ENCODE measurements at regions not wholly inside any gene's neighbourhood (a gene's known extent, or its start where the extent isn't known, plus 50 kb on each side); places are given as distances from the start of the nearest gene placed in this dataset.
"Not testable (repeated sequence)": the region's sequence is repeated elsewhere in the genome, so short reads cannot be mapped to it uniquely, and the experiment has no call there.

DNA sequence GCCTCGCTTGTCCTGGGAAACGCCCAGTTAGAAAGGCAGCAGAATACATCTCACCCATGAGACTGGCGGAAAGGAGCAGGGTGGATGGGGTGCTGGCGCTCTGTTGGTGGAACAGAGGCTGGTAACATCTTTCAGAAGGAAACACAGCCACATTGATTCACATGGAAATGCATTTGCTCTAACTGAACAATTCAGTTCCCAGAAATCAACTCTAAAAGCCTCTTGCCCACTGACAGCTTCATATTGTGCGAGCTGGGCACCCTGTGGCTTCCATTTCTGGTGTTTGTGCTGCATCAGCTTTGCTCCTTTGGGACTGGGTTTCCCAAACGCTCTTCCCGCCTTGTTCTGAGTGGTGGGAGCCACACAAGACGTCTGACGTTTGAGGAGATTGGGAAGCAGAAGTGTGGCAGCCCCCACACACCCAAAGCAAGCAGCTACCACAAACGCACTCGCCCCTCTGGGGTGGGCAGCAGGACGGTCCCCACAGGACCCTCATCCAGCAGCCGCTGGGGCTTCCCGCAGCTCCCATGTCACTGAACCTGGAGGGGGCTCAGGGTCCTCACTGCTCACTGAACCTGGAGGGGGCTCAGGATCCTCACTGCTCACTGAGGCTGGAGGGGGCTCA lies 229.5 kb downstream of the ERMARD start:
- no peak overlapping the region for H3K4me3 Mint-ChIP-seq
- H3K9me3 Mint-ChIP-seq = no peaks in the 10 kb centered on the region
- peaks cover 16% of the 10 kb centered on the region for H3K27me3 Mint-ChIP-seq
- intact Hi-C loops (cut with micrococcal nuclease) = no loop called here
- H3K4me1 Mint-ChIP-seq (ENCODE audit: low read depth) = no peaks in the 10 kb centered on the region
- H3K27ac Mint-ChIP-seq = no peak overlapping the region
- H3K36me3 Mint-ChIP-seq (ENCODE audit: low read depth) = no peaks in the 10 kb centered on the region

DNA sequence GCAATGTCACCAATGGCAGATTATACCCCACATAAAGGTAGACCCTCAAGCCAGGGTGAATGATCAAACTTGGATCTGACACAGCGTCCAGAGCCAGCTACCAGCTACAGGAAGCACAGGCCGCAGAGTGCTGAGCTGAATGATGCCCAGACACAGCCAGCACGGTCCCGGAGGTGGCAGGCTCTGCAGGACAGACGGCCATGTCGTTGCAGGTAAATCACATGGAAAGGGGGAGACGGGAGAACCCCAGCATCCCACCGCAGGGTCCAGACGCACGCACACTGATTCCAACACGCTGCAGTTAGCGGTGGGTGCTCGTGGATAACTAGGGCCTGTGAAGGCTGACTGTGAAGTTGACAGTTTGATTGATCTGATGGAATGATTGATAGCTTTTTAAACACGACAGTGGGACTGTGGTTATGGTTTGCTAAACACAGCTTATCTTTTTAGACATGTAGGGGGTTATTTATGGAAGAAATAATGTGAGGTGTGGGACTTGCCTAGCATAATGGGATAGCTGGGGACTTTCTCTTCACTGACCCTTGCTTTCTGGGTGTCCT lies 228.5 kb downstream of the ERMARD start:
- no peaks in the 10 kb centered on the region for H3K9me3 Mint-ChIP-seq
- intact Hi-C loops (cut with micrococcal nuclease) = no loop called here
- no peaks in the 10 kb centered on the region for H3K36me3 Mint-ChIP-seq (ENCODE audit: low read depth)

DNA sequence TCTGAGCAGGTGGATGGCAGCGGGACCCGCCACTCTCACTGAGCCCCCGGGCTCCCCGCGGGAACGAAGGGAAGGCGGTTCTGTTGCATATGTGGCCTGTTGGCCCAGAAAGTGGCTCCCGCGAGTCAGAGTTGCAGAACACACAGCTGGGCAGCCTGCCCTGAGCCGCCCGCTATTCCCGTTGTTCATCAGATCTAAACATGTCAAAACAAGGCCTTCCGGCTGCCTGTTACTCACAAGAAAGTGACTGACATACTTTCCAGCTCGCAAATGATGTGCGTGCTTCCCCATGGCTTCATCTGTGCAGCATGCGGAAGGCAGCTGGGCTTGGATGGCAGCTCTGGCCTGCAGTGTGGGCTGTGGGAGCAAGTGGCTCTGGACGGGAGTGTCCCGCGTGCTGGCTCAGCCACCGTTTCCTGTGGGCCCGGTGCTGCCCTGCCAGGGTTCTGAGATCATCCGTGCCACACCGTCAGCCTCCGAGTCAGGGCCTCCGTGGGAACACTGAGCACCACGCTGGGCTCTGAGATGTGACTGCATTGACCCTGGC lies 227.3 kb downstream of the ERMARD start:
- H3K27me3 Mint-ChIP-seq = peaks cover 20% of the 10 kb centered on the region
- intact Hi-C loops (cut with micrococcal nuclease) = no loop called here
- no peak overlapping the region for H3K27ac Mint-ChIP-seq

More for the DNA sequence above, 228.5 kb downstream of the ERMARD start:
- Mint-ChIP-seq H3K27me3 (peaks cover 18% of the 10 kb centered on the region), H3K4me3 (no peak overlapping the region), H3K4me1 (ENCODE audit: low read depth) (no peaks in the 10 kb centered on the region), H3K27ac (no peak overlapping the region)

DNA sequence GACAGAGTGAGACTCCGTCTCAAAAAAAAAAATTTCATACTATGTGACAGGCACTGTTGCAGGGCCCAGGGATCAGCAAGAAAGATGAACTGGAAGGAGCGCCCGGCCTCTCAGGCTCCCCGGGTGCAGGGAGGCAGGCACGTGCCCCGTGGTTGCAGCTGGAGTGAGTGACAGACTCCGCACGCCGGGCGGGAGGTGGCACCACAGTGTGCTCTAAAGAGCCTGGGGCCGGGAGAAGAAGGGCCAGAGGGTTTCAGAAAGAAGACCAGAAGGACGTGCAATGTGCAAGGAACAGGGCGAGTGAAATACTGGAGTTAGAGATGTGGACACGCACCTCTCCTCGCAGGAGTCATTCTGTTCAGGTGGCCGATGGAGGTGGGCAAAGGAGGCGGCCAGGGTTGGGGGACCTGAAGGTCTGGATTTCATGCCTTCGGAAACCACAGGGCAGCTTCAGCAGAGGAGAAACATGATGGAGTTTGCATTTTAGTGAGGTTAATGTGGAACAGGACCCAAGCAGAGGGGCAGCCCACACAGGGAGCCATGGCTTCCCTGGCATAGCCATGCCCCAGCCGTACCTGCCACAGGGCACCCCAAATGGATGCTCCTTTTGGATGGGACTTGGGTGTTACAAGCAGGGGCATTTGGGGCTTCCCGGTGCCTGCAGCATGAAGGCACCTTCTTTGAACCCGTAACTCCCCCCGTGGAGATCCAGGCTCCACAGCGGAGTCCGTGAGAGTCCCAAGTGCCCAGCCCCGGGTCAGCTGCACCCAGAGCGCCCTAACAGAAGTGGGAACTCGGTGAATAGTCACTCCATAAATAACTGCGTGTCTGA lies 226.2 kb downstream of the ERMARD start:
- peaks cover 20% of the 10 kb centered on the region for H3K27me3 Mint-ChIP-seq
- H3K36me3 Mint-ChIP-seq (ENCODE audit: low read depth) = no peaks in the 10 kb centered on the region
- no peak overlapping the region for H3K4me3 Mint-ChIP-seq
- H3K9me3 Mint-ChIP-seq = no peaks in the 10 kb centered on the region
- intact Hi-C loops (cut with micrococcal nuclease) = no loop called here
- H3K4me1 Mint-ChIP-seq (ENCODE audit: low read depth) = no peaks in the 10 kb centered on the region
- H3K27ac Mint-ChIP-seq = no peak overlapping the region

More for the DNA sequence above, 227.3 kb downstream of the ERMARD start:
- Mint-ChIP-seq H3K4me3 (no peak overlapping the region), H3K9me3 (no peaks in the 10 kb centered on the region), H3K36me3 (ENCODE audit: low read depth) (no peaks in the 10 kb centered on the region), H3K4me1 (ENCODE audit: low read depth) (no peaks in the 10 kb centered on the region)

DNA sequence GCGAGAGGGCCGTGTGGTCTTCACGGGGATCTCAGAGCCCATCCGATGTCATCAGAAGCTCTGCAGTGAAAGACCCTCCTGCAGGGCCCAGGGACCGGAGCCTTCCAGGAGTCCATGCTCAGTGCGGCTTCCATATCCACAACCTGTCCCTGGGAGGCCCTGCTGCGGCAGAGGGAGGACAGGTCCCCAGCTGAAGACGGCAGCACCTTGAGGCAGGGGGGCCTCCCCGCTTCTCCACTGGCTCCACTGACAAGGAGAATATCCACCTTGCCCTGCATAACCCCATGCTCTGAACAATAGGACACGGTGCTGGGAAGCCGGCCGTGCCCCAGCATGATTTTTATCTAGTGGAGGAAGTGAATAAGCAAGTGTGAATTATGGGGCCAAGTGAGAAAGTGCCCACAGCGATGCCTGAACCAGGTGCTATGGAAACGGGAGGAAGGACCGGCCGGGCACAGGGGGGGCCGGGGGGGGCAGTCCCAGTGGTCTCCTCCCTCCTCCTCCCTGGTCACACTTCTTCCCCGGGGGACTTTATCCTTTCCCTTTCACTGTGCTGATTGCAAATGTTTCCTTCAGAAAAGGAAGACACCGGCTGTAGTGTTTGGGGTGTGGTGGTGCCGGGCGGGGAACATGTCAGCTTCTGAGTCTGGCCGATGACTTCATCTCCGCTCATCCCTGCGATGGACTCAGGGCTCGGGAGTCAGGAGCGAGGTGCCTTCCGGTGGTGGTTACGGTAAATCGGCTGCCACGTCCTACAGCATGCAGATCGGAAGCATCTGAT lies 225.1 kb downstream of the ERMARD start:
- Mint-ChIP-seq H3K27me3 (peaks cover 20% of the 10 kb centered on the region), H3K27ac (no peak overlapping the region), H3K4me3 (no peak overlapping the region), H3K36me3 (ENCODE audit: low read depth) (no peaks in the 10 kb centered on the region), H3K9me3 (no peaks in the 10 kb centered on the region), H3K4me1 (ENCODE audit: low read depth) (no peaks in the 10 kb centered on the region)
- intact Hi-C loops (cut with micrococcal nuclease) = no loop called here

DNA sequence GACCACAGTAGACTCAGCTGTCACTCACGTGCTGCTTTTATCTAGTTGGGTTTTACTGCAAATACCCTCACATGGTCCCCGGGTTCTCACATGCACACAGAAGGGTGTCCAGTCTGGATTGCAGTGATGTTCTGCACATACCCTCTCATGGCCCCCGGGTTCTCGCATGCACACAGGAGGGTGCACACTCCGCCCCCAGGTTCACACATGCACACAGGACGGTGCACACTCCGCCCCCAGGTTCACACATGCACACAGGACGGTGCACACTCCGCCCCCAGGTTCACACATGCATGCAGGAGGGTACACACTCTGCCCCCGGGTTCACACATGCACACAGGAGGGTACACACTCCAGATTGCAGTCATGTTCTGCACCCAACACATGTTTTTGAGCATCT lies 224.3 kb downstream of the ERMARD start:
- no peak overlapping the region for H3K4me3 Mint-ChIP-seq
- no peaks in the 10 kb centered on the region for H3K36me3 Mint-ChIP-seq (ENCODE audit: low read depth)
- peaks cover 19% of the 10 kb centered on the region for H3K27me3 Mint-ChIP-seq
- H3K4me1 Mint-ChIP-seq (ENCODE audit: low read depth) = no peaks in the 10 kb centered on the region
- H3K9me3 Mint-ChIP-seq = no peaks in the 10 kb centered on the region
- no peak overlapping the region for H3K27ac Mint-ChIP-seq
- intact Hi-C loops (cut with micrococcal nuclease) = no loop called here

DNA sequence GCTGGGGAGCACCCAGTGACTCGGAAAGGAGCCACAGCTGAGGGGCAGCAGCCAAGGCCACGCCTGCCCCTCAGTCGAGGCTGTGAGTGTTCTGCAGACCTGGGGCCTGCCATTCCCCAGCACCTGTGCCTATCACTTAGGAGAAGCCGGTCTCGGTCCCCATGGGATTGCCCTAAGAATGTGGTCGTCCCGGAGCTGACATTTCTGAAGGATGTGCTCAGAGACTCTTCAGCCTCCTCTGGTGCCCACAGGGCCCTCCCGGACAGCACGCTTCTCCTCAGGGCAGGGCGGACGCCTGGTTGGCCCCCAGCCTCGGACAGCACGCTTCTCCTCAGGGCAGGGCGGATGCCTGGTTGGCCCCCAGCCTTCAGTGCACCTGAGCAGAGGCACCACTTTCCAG lies 223.9 kb downstream of the ERMARD start:
- Mint-ChIP-seq H3K27ac (no peak overlapping the region), H3K36me3 (ENCODE audit: low read depth) (no peaks in the 10 kb centered on the region), H3K4me1 (ENCODE audit: low read depth) (no peaks in the 10 kb centered on the region), H3K4me3 (no peak overlapping the region), H3K27me3 (peaks cover 19% of the 10 kb centered on the region), H3K9me3 (no peaks in the 10 kb centered on the region)
- intact Hi-C loops (cut with micrococcal nuclease) = no loop called here

DNA sequence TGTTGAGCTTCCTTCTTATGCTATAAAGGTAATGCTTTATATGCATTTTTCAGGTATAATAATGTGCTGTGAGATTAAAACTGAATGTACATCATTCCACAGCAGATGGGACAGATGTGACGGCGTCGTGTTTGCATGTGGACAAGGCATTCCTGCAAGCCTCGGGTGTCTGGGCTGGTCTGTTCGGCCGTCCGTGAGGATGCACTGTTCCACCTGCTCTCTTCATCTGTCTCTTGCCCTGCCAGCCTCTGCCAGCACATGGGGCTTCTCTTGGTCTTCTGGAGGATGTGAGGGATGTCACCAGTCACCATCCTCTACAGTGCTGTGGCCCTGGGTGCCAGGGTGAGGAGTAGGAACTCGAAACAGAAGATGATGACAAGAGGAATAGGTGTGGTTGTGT lies 223.2 kb downstream of the ERMARD start:
- H3K9me3 Mint-ChIP-seq = no peaks in the 10 kb centered on the region
- intact Hi-C loops (cut with micrococcal nuclease) = no loop called here
- no peaks in the 10 kb centered on the region for H3K4me1 Mint-ChIP-seq (ENCODE audit: low read depth)
- no peak overlapping the region for H3K27ac Mint-ChIP-seq
- H3K27me3 Mint-ChIP-seq = peaks cover 19% of the 10 kb centered on the region
- H3K4me3 Mint-ChIP-seq = no peak overlapping the region
- no peaks in the 10 kb centered on the region for H3K36me3 Mint-ChIP-seq (ENCODE audit: low read depth)

DNA sequence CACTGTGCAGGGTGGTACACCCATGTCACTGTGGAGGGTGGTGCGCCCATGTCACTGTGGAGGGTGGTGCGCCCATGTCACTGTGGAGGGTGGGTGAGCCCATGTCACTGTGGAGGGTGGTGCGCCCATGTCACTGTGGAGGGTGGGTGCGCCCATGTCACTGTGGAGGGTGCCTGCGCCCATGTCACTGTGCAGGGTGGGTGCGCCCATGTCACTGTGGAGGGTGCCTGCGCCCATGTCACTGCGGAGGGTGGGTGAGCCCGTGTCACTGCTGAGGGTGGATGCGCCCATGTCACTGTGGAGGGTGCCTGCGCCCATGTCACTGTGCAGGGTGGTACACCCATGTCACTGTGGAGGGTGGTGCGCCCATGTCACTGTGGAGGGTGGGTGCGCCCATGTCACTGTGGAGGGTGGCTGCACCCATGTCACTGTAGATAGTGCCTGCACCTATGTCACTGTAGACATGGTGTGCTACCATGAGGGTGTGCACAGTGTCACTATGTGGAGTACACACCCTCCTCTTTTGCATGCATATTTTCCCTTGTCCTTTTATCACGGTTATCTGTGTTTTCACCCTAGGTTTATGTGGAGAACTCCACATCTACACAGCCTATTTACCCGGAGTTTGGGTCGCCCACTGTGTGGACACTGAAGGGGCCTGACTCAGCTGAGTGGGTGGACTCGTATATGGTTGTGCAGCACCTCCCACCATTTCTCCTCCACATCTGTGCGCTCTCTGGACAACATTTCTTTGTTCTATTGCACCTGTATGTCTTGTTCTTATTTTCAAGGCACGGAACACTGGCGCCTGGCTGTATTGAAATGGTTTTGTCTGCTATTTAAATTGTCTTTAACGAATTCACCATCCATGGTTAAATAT lies 222.4 kb downstream of the ERMARD start:
- H3K4me3 Mint-ChIP-seq; H3K36me3 Mint-ChIP-seq (ENCODE audit: low read depth); H3K4me1 Mint-ChIP-seq (ENCODE audit: low read depth); H3K27ac Mint-ChIP-seq; intact Hi-C loops (cut with micrococcal nuclease); H3K9me3 Mint-ChIP-seq: not testable (repeated sequence)
- peaks cover 22% of the 10 kb centered on the region for H3K27me3 Mint-ChIP-seq

DNA sequence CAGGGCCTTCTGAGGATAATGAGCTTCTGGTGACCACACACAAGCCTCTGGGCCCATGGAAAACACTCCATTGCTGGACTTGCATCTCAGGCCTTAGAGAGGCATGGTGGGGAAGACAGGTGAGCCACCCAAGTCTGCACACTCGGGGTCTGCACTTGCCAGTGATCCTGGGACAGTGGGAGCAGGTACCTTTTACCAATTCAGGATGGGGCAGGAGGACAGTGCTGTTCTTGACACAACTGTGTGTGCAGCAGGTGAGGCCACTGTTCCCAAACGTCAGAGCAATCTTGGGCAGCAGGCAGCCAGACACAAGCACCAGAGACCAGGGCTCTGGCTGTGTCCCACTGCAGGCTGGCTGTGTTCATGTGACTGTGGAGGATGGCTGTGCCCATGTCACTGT lies 221.3 kb downstream of the ERMARD start:
- H3K9me3 Mint-ChIP-seq = no peaks in the 10 kb centered on the region
- intact Hi-C loops (cut with micrococcal nuclease) = no loop called here

DNA sequence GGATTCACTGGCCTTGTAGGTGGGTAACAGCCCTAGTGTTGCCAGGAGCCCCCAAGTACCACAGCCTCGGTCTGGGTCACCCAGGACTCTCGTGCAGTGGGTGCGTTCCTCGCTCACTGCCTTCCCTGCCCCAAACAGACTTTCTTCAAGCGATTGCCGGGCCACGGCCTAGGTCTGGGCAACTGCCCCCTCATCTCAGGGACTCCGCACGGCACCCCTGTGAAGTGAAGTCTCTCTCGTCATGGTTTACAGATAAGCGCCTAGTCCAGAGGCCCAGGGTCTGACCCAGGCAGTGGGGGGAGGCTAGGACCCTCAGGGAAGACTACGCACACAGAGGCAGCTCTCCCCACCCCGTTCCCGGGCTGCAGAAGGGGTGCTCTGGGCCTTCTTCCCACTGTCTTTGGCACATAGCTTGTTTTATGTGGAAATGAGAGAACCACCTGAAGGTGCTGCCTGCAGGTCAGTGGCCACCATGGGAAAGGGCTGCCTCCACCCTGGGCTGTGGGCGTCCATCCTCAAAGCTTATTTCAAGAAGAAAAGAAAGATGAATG lies 220.8 kb downstream of the ERMARD start:
- no peak overlapping the region for H3K4me3 Mint-ChIP-seq
- peaks cover 16% of the 10 kb centered on the region for H3K27me3 Mint-ChIP-seq
- no peak overlapping the region for H3K27ac Mint-ChIP-seq
- H3K4me1 Mint-ChIP-seq (ENCODE audit: low read depth) = no peaks in the 10 kb centered on the region
- intact Hi-C loops (cut with micrococcal nuclease) = no loop called here
- H3K36me3 Mint-ChIP-seq (ENCODE audit: low read depth) = no peaks in the 10 kb centered on the region
- H3K9me3 Mint-ChIP-seq = no peaks in the 10 kb centered on the region

More for the DNA sequence above, 221.3 kb downstream of the ERMARD start:
- H3K36me3 Mint-ChIP-seq (ENCODE audit: low read depth) = no peaks in the 10 kb centered on the region
- no peak overlapping the region for H3K4me3 Mint-ChIP-seq
- H3K27ac Mint-ChIP-seq = no peak overlapping the region
- H3K27me3 Mint-ChIP-seq = peaks cover 22% of the 10 kb centered on the region
- no peaks in the 10 kb centered on the region for H3K4me1 Mint-ChIP-seq (ENCODE audit: low read depth)

DNA sequence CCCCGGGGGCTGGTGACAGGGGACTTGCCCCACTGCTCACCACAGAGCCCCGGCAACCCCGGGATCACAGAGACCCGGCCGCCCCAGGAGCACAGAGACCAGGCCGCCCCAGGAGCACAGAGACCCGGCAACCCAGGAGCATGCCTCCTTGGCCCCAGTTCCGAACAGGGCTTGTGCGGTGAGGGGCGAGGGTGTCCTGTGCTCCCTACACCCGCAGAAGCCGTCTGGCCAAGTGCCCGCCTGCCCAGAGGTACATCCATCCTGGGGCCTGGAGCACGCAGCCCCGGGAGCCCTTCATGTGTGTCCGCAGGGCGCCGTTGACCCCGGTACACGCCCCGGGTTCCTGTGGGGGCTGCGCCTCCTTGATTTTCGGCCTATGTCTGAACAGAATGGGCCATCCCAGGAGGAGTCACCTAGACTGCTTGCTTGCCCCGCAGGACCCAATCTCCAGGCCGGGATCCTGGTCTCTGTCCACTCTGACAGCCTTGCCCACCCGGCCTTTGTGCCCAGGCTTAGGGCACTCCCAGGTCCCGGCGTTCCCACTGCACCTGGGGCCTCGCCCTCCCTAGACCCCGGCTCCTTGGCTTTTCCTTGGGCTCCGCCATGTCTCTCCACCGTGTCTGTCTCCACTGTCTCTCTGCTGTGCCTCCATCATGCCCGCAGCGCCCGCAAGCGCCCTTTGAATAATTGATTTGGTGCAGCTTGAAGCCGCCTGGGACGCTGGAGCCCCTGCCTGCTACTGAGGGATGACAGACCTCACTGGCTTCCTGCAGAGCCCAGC lies 219.8 kb downstream of the ERMARD start:
- no peaks in the 10 kb centered on the region for H3K36me3 Mint-ChIP-seq (ENCODE audit: low read depth)
- intact Hi-C loops (cut with micrococcal nuclease) = no loop called here
- no peak overlapping the region for H3K27ac Mint-ChIP-seq
- H3K4me1 Mint-ChIP-seq (ENCODE audit: low read depth) = no peaks in the 10 kb centered on the region
- H3K9me3 Mint-ChIP-seq = no peaks in the 10 kb centered on the region
- H3K4me3 Mint-ChIP-seq = no peak overlapping the region
- peaks cover 10% of the 10 kb centered on the region for H3K27me3 Mint-ChIP-seq
